CD4-positive, CD25-positive, alpha-beta regulatory T cell (primary cell): ENCODE measurements at regions not wholly inside any gene's neighbourhood (a gene's known extent, or its start where the extent isn't known, plus 50 kb on each side); places are given as distances from the start of the nearest gene placed in this dataset.

ENCODE experiments used
- ATAC-seq, 2 donors: fragments of 150-1000 bp; cut with Tn5 transposase; one replicate each; pipeline ENCODE4 v1.10.0; 2021; ENCODE audit warnings: low read depth in 2 of 2, moderate number of reproducible peaks in 2 of 2, moderate library complexity in 1 of 2
- DNase-seq, 3 donors: peaks; one replicate each; pipeline versions ENCODE4 v3.0.0 to v3.0.0-alpha.2; 2012 to 2022; ENCODE audit warnings: mixed read lengths in 1 of 3
- H3K27ac ChIP-seq: one replicate; pipeline ENCODE4 v1.7.0; 2013; ENCODE audit warnings: mild to moderate bottlenecking, low read length; ENCODE audit not compliant: insufficient read depth, poor library complexity, severe bottlenecking
- H3K27me3 ChIP-seq: one replicate; pipeline ENCODE4 v1.7.0; 2013; ENCODE audit warnings: low read length; ENCODE audit not compliant: control insufficient read depth, insufficient read depth
- H3K36me3 ChIP-seq: one replicate; pipeline ENCODE4 v1.7.0; 2013; ENCODE audit warnings: mild to moderate bottlenecking, low read length, moderate library complexity; ENCODE audit not compliant: control insufficient read depth, insufficient read depth
- H3K4me1 ChIP-seq: 2 replicates; pipeline ENCODE4 v1.7.0; 2013; ENCODE audit warnings: mild to moderate bottlenecking, low read length; ENCODE audit not compliant: insufficient read depth, control insufficient read depth, poor library complexity, severe bottlenecking
- H3K4me3 ChIP-seq: one replicate; pipeline ENCODE4 v1.7.0; 2013; ENCODE audit warnings: low read depth, mild to moderate bottlenecking, low read length, moderate library complexity
- H3K9me3 ChIP-seq, 2 experiments: 1 replicate in 1 of 2; 2 replicates in 1 of 2; pipeline ENCODE4 v1.7.0; 2013; ENCODE audit warnings: low read length in 2 of 2, mild to moderate bottlenecking in 1 of 2, moderate library complexity in 1 of 2; ENCODE audit not compliant: control insufficient read depth in 2 of 2
- H3K27ac Mint-ChIP-seq, 3 donors: one replicate each; pipeline ENCODE4 v1.8.0; 2020 to 2022; ENCODE audit warnings: mild to moderate bottlenecking in 3 of 3, mixed read lengths in 3 of 3, moderate library complexity in 2 of 3
- H3K27me3 Mint-ChIP-seq: one replicate; pipeline ENCODE4 v1.8.0; 2022; ENCODE audit warnings: mild to moderate bottlenecking, mixed read lengths
- H3K36me3 Mint-ChIP-seq: one replicate; pipeline ENCODE4 v1.8.0; 2020; ENCODE audit warnings: mixed read lengths
- H3K4me1 Mint-ChIP-seq, 4 donors: one replicate each; pipeline ENCODE4 v1.8.0; 2020 to 2022; ENCODE audit warnings: mixed read lengths in 4 of 4, mild to moderate bottlenecking in 1 of 4
- H3K4me3 Mint-ChIP-seq, 4 donors: one replicate each; pipeline ENCODE4 v1.8.0; 2020 to 2022; ENCODE audit warnings: mild to moderate bottlenecking in 4 of 4, mixed read lengths in 4 of 4, moderate library complexity in 3 of 4
- H3K9me3 Mint-ChIP-seq, 7 donors: one replicate each; pipeline ENCODE4 v1.8.0; 2020 to 2022; ENCODE audit warnings: mixed read lengths in 7 of 7, mild to moderate bottlenecking in 3 of 7, moderate library complexity in 2 of 7

DNA sequence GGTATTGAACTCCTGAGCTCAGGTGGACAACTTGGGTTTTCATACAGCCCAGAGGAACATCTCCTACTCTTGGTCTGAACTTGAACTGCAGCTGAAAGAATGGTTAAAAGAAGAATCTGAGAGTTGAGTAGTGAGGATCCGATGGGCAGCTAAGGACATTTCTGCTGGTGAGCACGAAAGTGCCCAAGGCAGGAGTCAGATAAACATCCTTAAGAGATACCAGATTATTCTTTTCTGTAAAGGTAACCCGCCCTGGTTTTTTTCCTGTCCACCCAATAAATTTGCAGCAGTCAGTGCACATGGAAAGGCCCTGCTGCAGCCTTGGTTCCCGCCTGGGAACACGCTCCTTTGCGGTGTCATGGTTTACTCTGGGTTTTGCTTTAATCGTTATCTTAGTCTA lies 78.4 kb upstream of the ARHGEF7 start:
- Histone ChIP-seq H3K4me3 (no peak overlapping the region), H3K36me3 (no peaks in the 10 kb centered on the region), H3K27me3 (peaks cover 1% of the 10 kb centered on the region), H3K4me1 (no peaks in the 10 kb centered on the region), H3K27ac (no peak overlapping the region), H3K9me3 (no peaks in the 10 kb centered on the region)
- peaks cover 0 to 2% (median 0%) of the 10 kb centered on the region in 7 donors for H3K9me3 Mint-ChIP-seq
- H3K4me1 Mint-ChIP-seq = no peaks in the 10 kb centered on the region
- H3K36me3 Mint-ChIP-seq = no peaks in the 10 kb centered on the region
- ATAC-seq = no peak
- no peak overlapping the region for H3K27ac Mint-ChIP-seq
- peaks cover 18% of the 10 kb centered on the region for H3K27me3 Mint-ChIP-seq
- no peak for DNase-seq
- no peak overlapping the region for H3K4me3 Mint-ChIP-seq

DNA sequence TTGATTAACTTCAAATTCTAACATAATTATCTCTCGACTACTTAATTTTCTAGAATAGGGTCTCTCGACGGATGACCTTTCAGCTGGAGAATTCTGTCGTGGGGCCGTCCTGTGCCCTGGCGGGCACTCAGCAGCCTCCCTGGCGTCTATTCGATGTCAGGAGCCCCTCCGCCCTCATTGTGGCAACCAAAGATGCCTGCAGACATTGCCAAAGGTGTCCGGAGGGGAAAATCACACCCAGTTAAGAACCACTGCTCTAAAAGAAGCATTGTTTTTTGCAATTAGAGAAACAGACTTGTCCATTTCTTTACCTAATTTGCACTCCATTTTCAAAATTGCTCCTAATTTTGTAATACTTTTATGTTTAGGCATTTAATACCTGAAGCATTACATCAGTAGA lies 79.2 kb upstream of the ARHGEF7 start:
- no peaks in the 10 kb centered on the region for H3K4me1 ChIP-seq
- no peak overlapping the region for H3K27ac Mint-ChIP-seq
- peaks cover 1% of the 10 kb centered on the region for H3K27me3 ChIP-seq
- no peak for DNase-seq
- H3K4me3 ChIP-seq = no peak overlapping the region
- H3K4me3 Mint-ChIP-seq = no peak overlapping the region
- H3K27me3 Mint-ChIP-seq = peaks cover 18% of the 10 kb centered on the region
- peaks cover 0 to 2% (median 0%) of the 10 kb centered on the region in 7 donors for H3K9me3 Mint-ChIP-seq
- no peaks in the 10 kb centered on the region for H3K36me3 Mint-ChIP-seq
- H3K4me1 Mint-ChIP-seq = no peaks in the 10 kb centered on the region
- H3K27ac ChIP-seq = no peak overlapping the region
- H3K9me3 ChIP-seq = no peaks in the 10 kb centered on the region
- no peak for ATAC-seq
- H3K36me3 ChIP-seq = no peaks in the 10 kb centered on the region

DNA sequence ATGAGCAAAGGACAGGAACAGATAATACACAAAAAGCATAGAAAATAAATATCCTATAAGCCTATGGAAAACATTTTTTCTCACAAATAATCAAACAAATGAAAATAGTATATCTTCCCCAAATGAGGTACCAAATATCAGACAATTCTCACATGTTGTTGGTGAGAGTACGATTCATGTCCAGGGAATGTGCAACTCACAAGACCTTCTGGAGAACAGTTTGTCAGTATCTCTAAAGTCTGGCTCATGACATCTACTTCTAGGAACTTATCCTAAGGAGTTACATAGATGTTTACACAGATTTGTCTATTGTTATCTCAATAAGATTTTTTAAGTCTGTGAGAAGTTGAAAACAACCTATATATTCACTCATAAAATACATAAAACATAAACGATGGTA lies 80.3 kb upstream of the ARHGEF7 start:
- Mint-ChIP-seq H3K4me1 (no peaks in the 10 kb centered on the region), H3K9me3 (peaks cover 0 to 2% (median 0%) of the 10 kb centered on the region in 7 donors), H3K4me3 (no peak overlapping the region), H3K27ac (no peak overlapping the region), H3K36me3 (no peaks in the 10 kb centered on the region), H3K27me3 (peaks cover 18% of the 10 kb centered on the region)
- H3K27ac ChIP-seq = no peak overlapping the region
- ATAC-seq (no peak), DNase-seq (no peak)
- H3K4me1 ChIP-seq = no peaks in the 10 kb centered on the region
- H3K36me3 ChIP-seq = no peaks in the 10 kb centered on the region
- H3K9me3 ChIP-seq = no peaks in the 10 kb centered on the region
- peaks cover under 1% of the 10 kb centered on the region for H3K27me3 ChIP-seq
- H3K4me3 ChIP-seq = no peak overlapping the region

DNA sequence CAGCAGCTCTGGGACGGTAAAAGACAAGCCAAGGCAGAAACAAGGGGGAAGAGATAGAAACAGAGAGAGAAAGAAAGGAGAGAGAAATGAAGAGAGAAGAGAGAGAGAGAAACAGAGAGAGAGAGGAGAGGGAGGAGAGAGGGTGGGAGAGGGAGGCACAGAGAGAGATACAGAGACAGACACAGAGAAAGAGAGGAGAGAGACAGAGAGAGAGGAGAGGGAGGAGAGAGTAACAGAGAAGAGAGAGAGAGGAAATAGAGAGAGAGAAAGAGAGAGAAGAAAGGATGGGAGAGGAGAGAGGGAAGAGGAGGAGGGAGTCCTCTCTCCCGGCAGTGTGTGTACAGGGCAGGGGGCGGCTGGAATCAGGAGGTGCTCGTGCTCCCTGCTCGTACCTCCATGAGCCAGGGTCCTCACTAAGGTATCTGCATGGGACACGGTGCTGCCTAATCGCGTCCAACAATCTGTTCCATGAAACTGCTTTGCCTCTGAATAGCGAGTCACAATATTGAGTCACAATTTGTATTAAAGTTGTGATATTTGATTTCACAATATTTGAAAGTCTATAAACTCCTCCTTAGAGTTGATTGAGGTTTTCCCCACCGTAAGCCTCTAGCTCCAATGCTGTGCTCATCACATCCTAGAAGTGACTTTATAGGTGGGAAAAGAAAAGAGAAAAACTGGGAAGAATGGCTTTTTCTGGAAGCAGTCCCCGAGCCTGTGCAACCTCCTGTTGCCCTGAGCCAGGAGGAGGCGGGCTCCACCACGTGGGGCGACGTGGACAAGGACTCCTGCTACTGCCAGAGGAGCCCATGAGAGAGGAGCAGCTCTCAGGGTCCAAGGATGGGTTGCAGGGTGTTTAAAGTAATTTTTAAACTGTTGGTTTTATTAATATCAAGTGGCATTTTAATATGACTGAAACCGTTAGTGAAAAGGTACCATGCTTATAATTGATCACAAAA lies 81.7 kb upstream of the ARHGEF7 start:
- Histone ChIP-seq H3K27ac (no peak overlapping the region), H3K9me3 (no peaks in the 10 kb centered on the region), H3K4me1 (no peaks in the 10 kb centered on the region), H3K36me3 (no peaks in the 10 kb centered on the region), H3K27me3 (no peaks in the 10 kb centered on the region), H3K4me3 (no peak overlapping the region)
- no peak overlapping the region for H3K4me3 Mint-ChIP-seq
- H3K27me3 Mint-ChIP-seq = peaks cover 13% of the 10 kb centered on the region
- no peaks in the 10 kb centered on the region for H3K36me3 Mint-ChIP-seq
- H3K27ac Mint-ChIP-seq = no peak overlapping the region
- no peaks in the 10 kb centered on the region for H3K9me3 Mint-ChIP-seq
- no peak for ATAC-seq
- DNase-seq = no peak
- no peaks in the 10 kb centered on the region for H3K4me1 Mint-ChIP-seq

DNA sequence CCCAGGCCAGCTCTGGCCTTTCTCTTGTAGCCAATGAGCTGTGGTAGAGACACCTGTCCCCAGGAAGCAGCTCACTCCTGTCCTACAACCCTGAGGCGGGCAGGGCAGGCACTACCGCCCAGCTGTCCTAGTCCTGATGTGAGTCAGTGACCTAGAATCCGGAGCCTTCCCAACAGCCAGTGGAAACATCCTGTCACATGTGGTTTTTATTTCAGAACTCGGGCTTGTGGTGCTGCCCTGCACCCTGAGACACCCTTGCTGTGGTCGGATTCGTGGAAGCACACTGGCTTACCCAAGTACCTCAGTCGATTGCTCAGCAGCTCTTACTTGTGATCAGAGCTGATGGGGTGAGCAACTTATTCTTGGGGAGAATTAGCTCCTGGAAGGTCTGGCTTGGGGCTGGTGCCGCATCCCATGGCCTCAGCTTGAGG lies 83.6 kb upstream of the ARHGEF7 start:
- Mint-ChIP-seq H3K4me3 (no peak overlapping the region), H3K27me3 (peaks cover 6% of the 10 kb centered on the region), H3K36me3 (no peaks in the 10 kb centered on the region), H3K27ac (no peak overlapping the region), H3K9me3 (no peaks in the 10 kb centered on the region), H3K4me1 (no peaks in the 10 kb centered on the region)
- ATAC-seq (peak; percentile 37 to 52), DNase-seq (peak in 1 of 3 donors; percentile 71)
- Histone ChIP-seq H3K9me3 (no peaks in the 10 kb centered on the region), H3K4me1 (no peaks in the 10 kb centered on the region), H3K27ac (no peak overlapping the region), H3K4me3 (no peak overlapping the region), H3K36me3 (no peaks in the 10 kb centered on the region), H3K27me3 (no peaks in the 10 kb centered on the region)

DNA sequence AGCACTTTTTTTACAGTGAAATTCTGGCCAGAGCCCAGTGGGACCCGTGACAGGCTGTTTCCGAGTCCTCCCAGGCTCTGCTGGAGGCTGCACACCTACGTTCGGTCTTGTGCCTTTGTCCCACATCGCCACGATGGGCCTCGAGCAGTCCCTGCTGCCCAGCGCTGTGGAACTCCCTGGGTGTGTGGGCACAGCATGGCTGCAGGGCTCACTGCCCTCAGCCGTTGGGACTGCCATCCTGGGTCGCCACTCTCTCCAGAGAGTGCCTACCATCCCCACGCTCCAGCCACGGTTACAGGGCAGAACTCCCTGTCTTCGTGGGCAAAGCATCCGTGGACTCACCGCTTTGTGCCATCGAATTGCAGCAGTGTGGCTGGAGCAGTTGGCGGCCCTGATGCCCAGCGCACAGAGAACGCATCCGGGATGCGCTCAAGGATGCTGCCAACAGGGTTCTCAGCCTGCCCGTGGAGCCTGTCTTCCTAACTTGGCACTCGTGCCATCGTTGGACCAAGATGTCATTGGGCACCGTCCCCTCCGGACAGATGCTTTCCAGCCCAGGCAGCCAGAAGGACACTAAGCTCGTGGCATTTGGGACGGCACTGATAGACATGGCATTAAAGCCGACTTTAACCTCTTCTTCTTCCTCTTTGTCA lies 85.0 kb upstream of the ARHGEF7 start:
- H3K4me1 ChIP-seq = no peaks in the 10 kb centered on the region
- Mint-ChIP-seq H3K36me3 (no peaks in the 10 kb centered on the region), H3K27ac (no peak overlapping the region), H3K4me1 (no peaks in the 10 kb centered on the region), H3K4me3 (no peak overlapping the region), H3K27me3 (peaks cover 6% of the 10 kb centered on the region), H3K9me3 (no peaks in the 10 kb centered on the region)
- H3K4me3 ChIP-seq = no peak overlapping the region
- ATAC-seq (no peak), DNase-seq (no peak)
- H3K27me3 ChIP-seq = no peaks in the 10 kb centered on the region
- no peaks in the 10 kb centered on the region for H3K36me3 ChIP-seq
- H3K9me3 ChIP-seq = no peaks in the 10 kb centered on the region
- no peak overlapping the region for H3K27ac ChIP-seq

DNA sequence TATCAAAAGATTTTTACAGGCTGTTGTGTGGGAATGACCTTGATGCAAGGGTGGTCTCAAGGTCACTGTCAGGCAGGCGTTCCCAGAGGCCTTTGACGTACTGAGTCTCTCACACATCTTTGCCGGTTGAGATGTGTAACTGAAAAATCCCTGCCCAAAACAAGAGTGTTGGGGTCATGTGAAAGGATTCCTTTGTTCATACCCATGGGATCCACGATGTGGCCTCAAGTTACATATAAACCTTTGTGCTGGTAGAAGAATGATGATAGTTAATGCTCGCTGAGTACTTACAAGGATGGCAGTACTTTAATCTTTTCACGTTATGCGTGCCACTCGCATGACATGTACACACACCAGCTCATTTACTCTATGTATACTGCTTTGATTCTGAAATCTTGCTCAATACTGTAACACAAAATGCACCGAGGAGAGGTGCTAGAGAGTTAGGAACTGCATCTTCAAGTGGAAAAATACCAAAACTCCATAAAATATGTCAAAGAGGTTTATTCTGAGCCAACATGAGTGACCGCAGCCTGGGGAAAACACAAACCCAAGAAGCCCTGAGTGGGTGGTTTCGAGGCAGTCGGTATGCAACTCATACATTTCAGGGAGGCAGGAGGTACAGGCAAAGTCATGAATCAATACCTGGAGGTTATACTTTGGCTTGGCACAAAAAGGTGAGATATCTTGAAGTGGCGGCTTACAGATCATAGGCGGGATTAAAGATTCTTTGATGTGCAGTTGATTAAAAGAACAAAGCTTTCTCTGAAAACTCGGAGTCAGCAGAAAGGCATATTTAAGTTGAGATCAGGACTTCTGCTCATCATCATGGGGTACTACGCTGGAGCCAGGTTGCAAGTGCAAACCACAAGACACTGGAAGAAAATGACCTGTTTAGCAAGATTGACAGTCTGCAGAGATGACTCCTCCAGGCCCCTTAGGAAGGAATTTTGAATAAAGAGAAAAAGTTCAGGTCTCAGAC lies 87.4 kb upstream of the ARHGEF7 start:
- Histone ChIP-seq H3K4me3 (no peak overlapping the region), H3K4me1 (no peaks in the 10 kb centered on the region), H3K9me3 (no peaks in the 10 kb centered on the region), H3K36me3 (no peaks in the 10 kb centered on the region), H3K27me3 (no peaks in the 10 kb centered on the region), H3K27ac (no peak overlapping the region)
- no peaks in the 10 kb centered on the region for H3K36me3 Mint-ChIP-seq
- peaks cover under 1% of the 10 kb centered on the region for H3K27me3 Mint-ChIP-seq
- ATAC-seq (no peak), DNase-seq (no peak)
- H3K4me3 Mint-ChIP-seq = no peak overlapping the region
- peak overlapping the region in 1 of 3 donors; percentile 48 for H3K27ac Mint-ChIP-seq
- peaks cover 0 to 3% (median 0%) of the 10 kb centered on the region in 4 donors for H3K4me1 Mint-ChIP-seq
- no peaks in the 10 kb centered on the region for H3K9me3 Mint-ChIP-seq
